ENCODE measurements at regions not wholly inside any gene's neighbourhood (a gene's known extent, or its start where the extent isn't known, plus 50 kb on each side); places are given as distances from the start of the nearest gene placed in this dataset.

- Histone ChIP-seq H3K4me1 (ENCODE audit: insufficient read depth, low read length) (no peaks in the 10 kb centered on the region), H2BK5ac (ENCODE audit: insufficient read length, low read length) (no peak overlapping the region), H3K4ac (ENCODE audit: low read depth, low read length) (no peak overlapping the region), H2AFZ (ENCODE audit: low read length) (no peak overlapping the region), H4K20me1 (ENCODE audit: control insufficient read depth, insufficient read depth, insufficient read length) (no peaks in the 10 kb centered on the region), H3K18ac (ENCODE audit: insufficient read length, low read depth, low read length) (no peak overlapping the region), H2BK15ac (ENCODE audit: low read depth, low read length) (no peak overlapping the region), H3K4me2 (ENCODE audit: insufficient read depth, insufficient read length, low read length) (no peak overlapping the region), H3K14ac (ENCODE audit: insufficient read depth, low read length) (no peak overlapping the region), H3K9ac (ENCODE audit: extremely low read depth, insufficient read length, low read length) (no peak overlapping the region), H3K23ac (ENCODE audit: insufficient read length, low read depth, low read length) (no peak overlapping the region), H2BK12ac (ENCODE audit: insufficient read length, low read depth, low read length) (no peak overlapping the region), H3K9me3 (ENCODE audit: control insufficient read depth, low read depth, low read length) (no peaks in the 10 kb centered on the region), H3T11ph (ENCODE audit: low read length) (no peak overlapping the region), H3K23me2 (ENCODE audit: insufficient read length, low read depth, low read length, poor library complexity, severe bottlenecking) (no peaks in the 10 kb centered on the region), H2AK5ac (ENCODE audit: insufficient read length, low read length) (no peak overlapping the region), H4K91ac (ENCODE audit: insufficient read length, low read depth, low read length) (no peak overlapping the region), H2BK20ac (ENCODE audit: low read depth, low read length, poor library complexity, severe bottlenecking) (no peak overlapping the region), H4K5ac (ENCODE audit: insufficient read length, low read depth, low read length) (no peak overlapping the region), H4K8ac (replicated peaks; ENCODE audit: insufficient read length, low read depth, low read length) (no peak overlapping the region), H3K27ac (ENCODE audit: insufficient read length, low read depth, low read length) (no peak overlapping the region), H2BK120ac (ENCODE audit: low read depth, low read length, poor library complexity, severe bottlenecking) (no peak overlapping the region), H3K79me2 (ENCODE audit: insufficient read depth, low read length) (no peaks in the 10 kb centered on the region), H3K27me3 (ENCODE audit: insufficient read depth, low read length) (no peaks in the 10 kb centered on the region), H3K56ac (ENCODE audit: insufficient read length, low read depth, low read length) (no peak overlapping the region), H3K79me1 (ENCODE audit: insufficient read depth, low read depth, low read length, poor library complexity, severe bottlenecking) (no peaks in the 10 kb centered on the region)
- H3K27ac Mint-ChIP-seq, result no peak overlapping the region
- no peak overlapping the region for H3K4me3 Mint-ChIP-seq
- H3K9me3 Mint-ChIP-seq, result no peaks in the 10 kb centered on the region
- no peaks in the 10 kb centered on the region for H3K27me3 Mint-ChIP-seq (ENCODE audit: low read depth)
- H3K4me1 Mint-ChIP-seq, result no peaks in the 10 kb centered on the region
- no peak for DNase-seq
- no CpG with 5 or more reads among the region's 2 CpGs for WGBS (ENCODE audit: extremely low coverage, insufficient read length, low lambda C conversion rate)
- no peak for TF ChIP-seq CTCF (conservative IDR thresholded peaks at IDR 0.05)
- H3K36me3 Mint-ChIP-seq (ENCODE audit: insufficient read depth in 1 of 3, low read depth in 3 of 3), result no peaks in the 10 kb centered on the region
These were observed 89.7 kb upstream of the TNRC6A start for GRCh38 chr16:24639769-24640168.

All from H9 (cell line).